Trophoblast cell (in vitro differentiated cells and primary cell): ENCODE measurements at regions not wholly inside any gene's neighbourhood (a gene's known extent, or its start where the extent isn't known, plus 50 kb on each side); places are given as distances from the start of the nearest gene placed in this dataset.

Experiments used
- DNase-seq, 2 donors: peaks; one replicate each; pipeline ENCODE4 v3.0.0-alpha.2; 2016
- H2AFZ ChIP-seq: 2 replicates; pipeline ENCODE4 v1.6.1; 2013; ENCODE audit warnings: low read length, moderate library complexity, mild to moderate bottlenecking; ENCODE audit not compliant: insufficient read depth, poor library complexity
- H2AK5ac ChIP-seq: 2 replicates; pipeline ENCODE4 v1.6.1; 2013; ENCODE audit warnings: mild to moderate bottlenecking, low read length
- H2BK120ac ChIP-seq: 2 replicates; pipeline ENCODE4 v1.6.1; 2013; ENCODE audit warnings: low read length, mild to moderate bottlenecking, moderate library complexity; ENCODE audit not compliant: insufficient read depth, poor library complexity
- H2BK12ac ChIP-seq: 2 replicates; pipeline ENCODE4 v1.6.1; 2013; ENCODE audit warnings: mild to moderate bottlenecking, low read length, moderate library complexity
- H2BK5ac ChIP-seq: 2 replicates; pipeline ENCODE4 v1.6.1; 2013; ENCODE audit warnings: low read length, low read depth, moderate library complexity, mild to moderate bottlenecking; ENCODE audit not compliant: poor library complexity
- H3K14ac ChIP-seq: 2 replicates; pipeline ENCODE4 v1.6.1; 2013; ENCODE audit warnings: mild to moderate bottlenecking, low read length
- H3K18ac ChIP-seq: 2 replicates; pipeline ENCODE4 v1.6.1; 2013; ENCODE audit warnings: mild to moderate bottlenecking, low read length
- H3K23ac ChIP-seq: 2 replicates; pipeline ENCODE4 v1.6.1; 2013; ENCODE audit warnings: low read length
- H3K27ac ChIP-seq: 2 replicates; pipeline ENCODE4 v1.5.1; 2013; ENCODE audit warnings: low read depth, mild to moderate bottlenecking, inconsistent platforms, low read length, moderate library complexity
- H3K27me3 ChIP-seq: 2 replicates; pipeline ENCODE4 v1.6.1; 2013; ENCODE audit warnings: inconsistent platforms, mild to moderate bottlenecking, low read length, moderate library complexity; ENCODE audit not compliant: insufficient read depth
- H3K36me3 ChIP-seq, 2 experiments: 1 replicate in 1 of 2; 2 replicates in 1 of 2; pipeline ENCODE4 v1.6.1; 2013; ENCODE audit warnings: low read length in 2 of 2, mild to moderate bottlenecking in 2 of 2, moderate library complexity in 1 of 2; ENCODE audit not compliant: insufficient read depth in 2 of 2, control insufficient read depth in 1 of 2
- H3K4ac ChIP-seq: 2 replicates; pipeline ENCODE4 v1.6.1; 2013; ENCODE audit warnings: low read depth, mild to moderate bottlenecking, low read length, moderate library complexity
- H3K4me1 ChIP-seq, 2 experiments: 1 replicate in 1 of 2; 2 replicates in 1 of 2; pipeline ENCODE4 v1.6.1; 2013; ENCODE audit warnings: low read length in 2 of 2, mild to moderate bottlenecking in 2 of 2, moderate library complexity in 1 of 2; ENCODE audit not compliant: insufficient read depth in 2 of 2, control insufficient read depth in 1 of 2
- H3K4me2 ChIP-seq: 2 replicates; pipeline ENCODE4 v1.6.1; 2013; ENCODE audit warnings: inconsistent platforms, mild to moderate bottlenecking, low read length, moderate library complexity
- H3K4me3 ChIP-seq: 2 replicates; pipeline ENCODE4 v1.5.1; 2013; ENCODE audit warnings: mild to moderate bottlenecking, low read depth, low read length, inconsistent platforms
- H3K79me1 ChIP-seq: one replicate; pipeline ENCODE4 v1.6.1; 2013; ENCODE audit warnings: low read length
- H3K79me2 ChIP-seq: 2 replicates; pipeline ENCODE4 v1.6.1; 2013; ENCODE audit warnings: low read length, mild to moderate bottlenecking; ENCODE audit not compliant: control insufficient read depth, insufficient read depth, poor library complexity
- H3K9ac ChIP-seq: 2 replicates; pipeline ENCODE4 v1.6.1; 2013; ENCODE audit warnings: mild to moderate bottlenecking, low read length
- H3K9me3 ChIP-seq: 2 replicates; pipeline ENCODE4 v1.6.1; 2013; ENCODE audit warnings: low read depth, mild to moderate bottlenecking, control low read depth, inconsistent platforms, low read length; ENCODE audit not compliant: insufficient read depth
- H4K12ac ChIP-seq: 2 replicates; pipeline ENCODE4 v1.6.1; 2013; ENCODE audit warnings: low read depth, mild to moderate bottlenecking, low read length, moderate library complexity
- H4K8ac ChIP-seq: 2 replicates; pipeline ENCODE4 v1.6.1; 2013; ENCODE audit warnings: low read depth, mild to moderate bottlenecking, low read length, moderate library complexity
- H4K91ac ChIP-seq: one replicate; pipeline ENCODE4 v1.6.1; 2013; ENCODE audit warnings: low read depth, mild to moderate bottlenecking, low read length, moderate library complexity
- WGBS: extraction: QIAGEN DNeasy Blood & Tissue Kit; methylation state at CpG from one replicate; pipeline ENCODE4 v1.1.7; 2013; ENCODE audit warnings: missing lambda C conversion rate; ENCODE audit not compliant: insufficient read length, insufficient coverage; ENCODE audit errors: extremely low coverage; 5-methylcytosine and 5-hydroxymethylcytosine counted together

GRCh38 chr9:118414676-118415075, 710.5 kb downstream of the TLR4 start:
- Histone ChIP-seq H3K23ac (no peak overlapping the region), H3K4ac (no peak overlapping the region), H3K18ac (no peak overlapping the region), H3K27ac (no peak overlapping the region), H3K4me1 (no peaks in the 10 kb centered on the region), H4K8ac (no peak overlapping the region), H3K4me3 (no peak overlapping the region), H2BK12ac (no peak overlapping the region), H4K12ac (no peak overlapping the region), H2AFZ (no peak overlapping the region), H2BK120ac (no peak overlapping the region), H3K4me2 (no peak overlapping the region), H3K9me3 (no peaks in the 10 kb centered on the region), H3K79me1 (no peaks in the 10 kb centered on the region), H2BK5ac (no peak overlapping the region), H3K79me2 (no peaks in the 10 kb centered on the region), H4K91ac (no peak overlapping the region), H3K27me3 (no peaks in the 10 kb centered on the region), H3K14ac (no peak overlapping the region), H3K36me3 (no peaks in the 10 kb centered on the region), H3K9ac (no peak overlapping the region), H2AK5ac (no peak overlapping the region)
- DNase-seq: no peak
- WGBS: no CpG with 5 or more reads among the region's 2 CpGs

GRCh38 chr9:118418887-118419565, 714.8 kb downstream of the TLR4 start:
- H3K4me2 ChIP-seq: no peak overlapping the region
- no peak overlapping the region for H4K12ac ChIP-seq
- no peak overlapping the region for H2BK5ac ChIP-seq
- no peaks in the 10 kb centered on the region for H3K27me3 ChIP-seq
- no peak overlapping the region for H3K9ac ChIP-seq
- no peak overlapping the region for H2AFZ ChIP-seq
- no peak overlapping the region for H4K91ac ChIP-seq
- WGBS: no CpG with 5 or more reads among the region's 2 CpGs
- no peak overlapping the region for H2BK12ac ChIP-seq
- no peak overlapping the region for H3K18ac ChIP-seq
- H3K14ac ChIP-seq: no peak overlapping the region
- H3K23ac ChIP-seq: no peak overlapping the region
- DNase-seq: no peak
- no peak overlapping the region for H4K8ac ChIP-seq
- H3K36me3 ChIP-seq: no peaks in the 10 kb centered on the region
- no peak overlapping the region for H3K27ac ChIP-seq
- H3K79me1 ChIP-seq: no peaks in the 10 kb centered on the region
- no peak overlapping the region for H3K4ac ChIP-seq
- no peak overlapping the region for H2BK120ac ChIP-seq
- no peaks in the 10 kb centered on the region for H3K9me3 ChIP-seq
- H2AK5ac ChIP-seq: no peak overlapping the region
- H3K4me3 ChIP-seq: no peak overlapping the region
- H3K79me2 ChIP-seq: no peaks in the 10 kb centered on the region
- H3K4me1 ChIP-seq: no peaks in the 10 kb centered on the region

GRCh38 chr9:118419676-118420075, 715.5 kb downstream of the TLR4 start:
- WGBS: no CpG with 5 or more reads among the region's 1 CpG
- no peak overlapping the region for H4K12ac ChIP-seq

GRCh38 chr9:118422508-118422907, 718.3 kb downstream of the TLR4 start:
- no peak overlapping the region for H2BK12ac ChIP-seq
- no peak overlapping the region for H3K18ac ChIP-seq
- no peak overlapping the region for H3K4me3 ChIP-seq
- no peak overlapping the region for H3K9ac ChIP-seq
- H2AFZ ChIP-seq: no peak overlapping the region
- H3K27me3 ChIP-seq: no peaks in the 10 kb centered on the region
- no peak for DNase-seq
- H4K12ac ChIP-seq: no peak overlapping the region
- no peak overlapping the region for H4K91ac ChIP-seq
- no peak overlapping the region for H2AK5ac ChIP-seq
- no peak overlapping the region for H3K4me2 ChIP-seq
- H3K79me2 ChIP-seq: no peaks in the 10 kb centered on the region
- whole genome bisulfite sequencing: no CpG with 5 or more reads among the region's 2 CpGs
- H3K79me1 ChIP-seq: no peaks in the 10 kb centered on the region
- H4K8ac ChIP-seq: no peak overlapping the region
- H2BK5ac ChIP-seq: no peak overlapping the region
- H3K27ac ChIP-seq: no peak overlapping the region
- H3K36me3 ChIP-seq: no peaks in the 10 kb centered on the region
- no peak overlapping the region for H3K14ac ChIP-seq
- no peaks in the 10 kb centered on the region for H3K9me3 ChIP-seq
- no peak overlapping the region for H3K4ac ChIP-seq
- H3K23ac ChIP-seq: no peak overlapping the region
- no peaks in the 10 kb centered on the region for H3K4me1 ChIP-seq
- no peak overlapping the region for H2BK120ac ChIP-seq

More at GRCh38 chr9:118419676-118420075, 715.5 kb downstream of the TLR4 start:
- Histone ChIP-seq H3K9me3 (no peaks in the 10 kb centered on the region), H3K9ac (no peak overlapping the region), H4K91ac (no peak overlapping the region), H2BK12ac (no peak overlapping the region), H3K4me3 (no peak overlapping the region), H3K27me3 (no peaks in the 10 kb centered on the region), H3K4me2 (no peak overlapping the region), H3K4ac (no peak overlapping the region), H3K14ac (no peak overlapping the region), H3K18ac (no peak overlapping the region), H2AK5ac (no peak overlapping the region), H3K79me1 (no peaks in the 10 kb centered on the region), H3K27ac (no peak overlapping the region), H3K79me2 (no peaks in the 10 kb centered on the region), H2AFZ (no peak overlapping the region), H3K4me1 (no peaks in the 10 kb centered on the region), H3K23ac (no peak overlapping the region), H2BK120ac (no peak overlapping the region), H2BK5ac (no peak overlapping the region), H3K36me3 (no peaks in the 10 kb centered on the region), H4K8ac (no peak overlapping the region)
- no peak for DNase-seq
